ENCODE measurements at regions not wholly inside any gene's neighbourhood (a gene's known extent, or its start where the extent isn't known, plus 50 kb on each side); places are given as distances from the start of the nearest gene placed in this dataset.

DNA sequence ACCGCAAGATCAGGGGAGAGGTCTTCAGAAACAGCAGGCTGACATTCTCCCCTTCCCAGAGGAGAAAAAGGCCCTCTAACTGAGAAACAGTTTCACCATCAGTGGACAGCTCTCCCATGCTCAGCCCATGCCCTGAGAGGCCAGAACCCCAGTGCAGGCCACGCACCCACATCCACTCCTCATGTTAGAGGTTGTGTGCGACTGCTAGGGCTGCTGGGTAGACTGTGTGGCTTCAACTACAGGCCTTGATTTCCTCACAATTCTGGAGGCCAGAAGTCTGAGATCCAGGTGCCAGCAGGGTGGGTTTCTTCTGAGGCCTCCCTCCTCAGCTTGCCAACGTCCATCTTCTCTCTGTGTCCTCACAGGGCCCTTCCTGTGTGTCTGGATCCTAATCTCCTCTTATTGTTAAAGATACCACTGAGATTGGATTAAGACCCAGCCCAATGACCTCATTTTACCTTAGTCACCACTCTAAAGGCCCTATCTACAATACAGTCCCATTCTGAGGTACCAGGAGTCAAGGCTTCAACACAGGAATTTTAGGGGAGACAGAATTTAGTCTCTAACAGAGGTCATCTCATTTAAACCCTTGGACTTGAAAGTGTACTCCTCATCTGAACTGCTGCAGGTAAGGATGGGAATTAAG lies 67.7 kb upstream of the CD93 start (continued):
- TF ChIP-seq NFYB (IDR thresholded peaks at IDR 0.05; ENCODE audit: extremely low read depth, insufficient read length) (no peak), KDM4B (IDR thresholded peaks at IDR 0.05; ENCODE audit: borderline replicate concordance in 2 of 2, low read depth in 1 of 2) (no peak), HDAC8 (tag; IDR thresholded peaks at IDR 0.05) (no peak; the same call in 1 of the 2 replicates), NCOR1 (IDR thresholded peaks at IDR 0.05) (0 out of 2 replicates have a peak, but pooled peaks have one; percentile 6), ZNF717 (CRISPR knock-in tag; IDR thresholded peaks at IDR 0.05) (no peak), TARDBP (IDR thresholded peaks at IDR 0.05) (no peak), LCOR (CRISPR knock-in tag; IDR thresholded peaks at IDR 0.05) (no peak), NR2C1 (IDR thresholded peaks at IDR 0.05) (no peak), NR2C1 (tag; IDR thresholded peaks at IDR 0.05) (peak; percentile 57; the same call in 1 of the 2 replicates), IRF2 (CRISPR knock-in tag; IDR thresholded peaks at IDR 0.05) (no peak), SAFB (IDR thresholded peaks at IDR 0.05; ENCODE audit: borderline replicate concordance, low read depth, low read length) (no peak), RNF2 (IDR thresholded peaks at IDR 0.05) (no peak), ASH1L (IDR thresholded peaks at IDR 0.05; ENCODE audit: borderline replicate concordance, low read depth, partially characterized antibody) (no peak), DDX20 (tag; IDR thresholded peaks at IDR 0.05; ENCODE audit: low read depth) (peak; percentile 14; the same call in 1 of the 2 replicates)
- TF ChIP-seq, protein P1, sequence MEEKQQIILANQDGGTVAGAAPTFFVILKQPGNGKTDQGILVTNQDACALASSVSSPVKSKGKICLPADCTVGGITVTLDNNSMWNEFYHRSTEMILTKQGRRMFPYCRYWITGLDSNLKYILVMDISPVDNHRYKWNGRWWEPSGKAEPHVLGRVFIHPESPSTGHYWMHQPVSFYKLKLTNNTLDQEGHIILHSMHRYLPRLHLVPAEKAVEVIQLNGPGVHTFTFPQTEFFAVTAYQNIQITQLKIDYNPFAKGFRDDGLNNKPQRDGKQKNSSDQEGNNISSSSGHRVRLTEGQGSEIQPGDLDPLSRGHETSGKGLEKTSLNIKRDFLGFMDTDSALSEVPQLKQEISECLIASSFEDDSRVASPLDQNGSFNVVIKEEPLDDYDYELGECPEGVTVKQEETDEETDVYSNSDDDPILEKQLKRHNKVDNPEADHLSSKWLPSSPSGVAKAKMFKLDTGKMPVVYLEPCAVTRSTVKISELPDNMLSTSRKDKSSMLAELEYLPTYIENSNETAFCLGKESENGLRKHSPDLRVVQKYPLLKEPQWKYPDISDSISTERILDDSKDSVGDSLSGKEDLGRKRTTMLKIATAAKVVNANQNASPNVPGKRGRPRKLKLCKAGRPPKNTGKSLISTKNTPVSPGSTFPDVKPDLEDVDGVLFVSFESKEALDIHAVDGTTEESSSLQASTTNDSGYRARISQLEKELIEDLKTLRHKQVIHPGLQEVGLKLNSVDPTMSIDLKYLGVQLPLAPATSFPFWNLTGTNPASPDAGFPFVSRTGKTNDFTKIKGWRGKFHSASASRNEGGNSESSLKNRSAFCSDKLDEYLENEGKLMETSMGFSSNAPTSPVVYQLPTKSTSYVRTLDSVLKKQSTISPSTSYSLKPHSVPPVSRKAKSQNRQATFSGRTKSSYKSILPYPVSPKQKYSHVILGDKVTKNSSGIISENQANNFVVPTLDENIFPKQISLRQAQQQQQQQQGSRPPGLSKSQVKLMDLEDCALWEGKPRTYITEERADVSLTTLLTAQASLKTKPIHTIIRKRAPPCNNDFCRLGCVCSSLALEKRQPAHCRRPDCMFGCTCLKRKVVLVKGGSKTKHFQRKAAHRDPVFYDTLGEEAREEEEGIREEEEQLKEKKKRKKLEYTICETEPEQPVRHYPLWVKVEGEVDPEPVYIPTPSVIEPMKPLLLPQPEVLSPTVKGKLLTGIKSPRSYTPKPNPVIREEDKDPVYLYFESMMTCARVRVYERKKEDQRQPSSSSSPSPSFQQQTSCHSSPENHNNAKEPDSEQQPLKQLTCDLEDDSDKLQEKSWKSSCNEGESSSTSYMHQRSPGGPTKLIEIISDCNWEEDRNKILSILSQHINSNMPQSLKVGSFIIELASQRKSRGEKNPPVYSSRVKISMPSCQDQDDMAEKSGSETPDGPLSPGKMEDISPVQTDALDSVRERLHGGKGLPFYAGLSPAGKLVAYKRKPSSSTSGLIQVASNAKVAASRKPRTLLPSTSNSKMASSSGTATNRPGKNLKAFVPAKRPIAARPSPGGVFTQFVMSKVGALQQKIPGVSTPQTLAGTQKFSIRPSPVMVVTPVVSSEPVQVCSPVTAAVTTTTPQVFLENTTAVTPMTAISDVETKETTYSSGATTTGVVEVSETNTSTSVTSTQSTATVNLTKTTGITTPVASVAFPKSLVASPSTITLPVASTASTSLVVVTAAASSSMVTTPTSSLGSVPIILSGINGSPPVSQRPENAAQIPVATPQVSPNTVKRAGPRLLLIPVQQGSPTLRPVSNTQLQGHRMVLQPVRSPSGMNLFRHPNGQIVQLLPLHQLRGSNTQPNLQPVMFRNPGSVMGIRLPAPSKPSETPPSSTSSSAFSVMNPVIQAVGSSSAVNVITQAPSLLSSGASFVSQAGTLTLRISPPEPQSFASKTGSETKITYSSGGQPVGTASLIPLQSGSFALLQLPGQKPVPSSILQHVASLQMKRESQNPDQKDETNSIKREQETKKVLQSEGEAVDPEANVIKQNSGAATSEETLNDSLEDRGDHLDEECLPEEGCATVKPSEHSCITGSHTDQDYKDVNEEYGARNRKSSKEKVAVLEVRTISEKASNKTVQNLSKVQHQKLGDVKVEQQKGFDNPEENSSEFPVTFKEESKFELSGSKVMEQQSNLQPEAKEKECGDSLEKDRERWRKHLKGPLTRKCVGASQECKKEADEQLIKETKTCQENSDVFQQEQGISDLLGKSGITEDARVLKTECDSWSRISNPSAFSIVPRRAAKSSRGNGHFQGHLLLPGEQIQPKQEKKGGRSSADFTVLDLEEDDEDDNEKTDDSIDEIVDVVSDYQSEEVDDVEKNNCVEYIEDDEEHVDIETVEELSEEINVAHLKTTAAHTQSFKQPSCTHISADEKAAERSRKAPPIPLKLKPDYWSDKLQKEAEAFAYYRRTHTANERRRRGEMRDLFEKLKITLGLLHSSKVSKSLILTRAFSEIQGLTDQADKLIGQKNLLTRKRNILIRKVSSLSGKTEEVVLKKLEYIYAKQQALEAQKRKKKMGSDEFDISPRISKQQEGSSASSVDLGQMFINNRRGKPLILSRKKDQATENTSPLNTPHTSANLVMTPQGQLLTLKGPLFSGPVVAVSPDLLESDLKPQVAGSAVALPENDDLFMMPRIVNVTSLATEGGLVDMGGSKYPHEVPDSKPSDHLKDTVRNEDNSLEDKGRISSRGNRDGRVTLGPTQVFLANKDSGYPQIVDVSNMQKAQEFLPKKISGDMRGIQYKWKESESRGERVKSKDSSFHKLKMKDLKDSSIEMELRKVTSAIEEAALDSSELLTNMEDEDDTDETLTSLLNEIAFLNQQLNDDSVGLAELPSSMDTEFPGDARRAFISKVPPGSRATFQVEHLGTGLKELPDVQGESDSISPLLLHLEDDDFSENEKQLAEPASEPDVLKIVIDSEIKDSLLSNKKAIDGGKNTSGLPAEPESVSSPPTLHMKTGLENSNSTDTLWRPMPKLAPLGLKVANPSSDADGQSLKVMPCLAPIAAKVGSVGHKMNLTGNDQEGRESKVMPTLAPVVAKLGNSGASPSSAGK (IDR thresholded peaks at IDR 0.05) = no peak
- TF ChIP-seq, protein P2, sequence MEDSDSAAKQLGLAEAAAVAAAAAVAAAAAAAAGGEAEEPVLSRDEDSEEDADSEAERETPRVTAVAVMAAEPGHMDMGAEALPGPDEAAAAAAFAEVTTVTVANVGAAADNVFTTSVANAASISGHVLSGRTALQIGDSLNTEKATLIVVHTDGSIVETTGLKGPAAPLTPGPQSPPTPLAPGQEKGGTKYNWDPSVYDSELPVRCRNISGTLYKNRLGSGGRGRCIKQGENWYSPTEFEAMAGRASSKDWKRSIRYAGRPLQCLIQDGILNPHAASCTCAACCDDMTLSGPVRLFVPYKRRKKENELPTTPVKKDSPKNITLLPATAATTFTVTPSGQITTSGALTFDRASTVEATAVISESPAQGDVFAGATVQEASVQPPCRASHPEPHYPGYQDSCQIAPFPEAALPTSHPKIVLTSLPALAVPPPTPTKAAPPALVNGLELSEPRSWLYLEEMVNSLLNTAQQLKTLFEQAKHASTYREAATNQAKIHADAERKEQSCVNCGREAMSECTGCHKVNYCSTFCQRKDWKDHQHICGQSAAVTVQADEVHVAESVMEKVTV (CRISPR knock-in tag; IDR thresholded peaks at IDR 0.05) = no peak
